ENCODE measurements at regions not wholly inside any gene's neighbourhood (a gene's known extent, or its start where the extent isn't known, plus 50 kb on each side); places are given as distances from the start of the nearest gene placed in this dataset.

DNA sequence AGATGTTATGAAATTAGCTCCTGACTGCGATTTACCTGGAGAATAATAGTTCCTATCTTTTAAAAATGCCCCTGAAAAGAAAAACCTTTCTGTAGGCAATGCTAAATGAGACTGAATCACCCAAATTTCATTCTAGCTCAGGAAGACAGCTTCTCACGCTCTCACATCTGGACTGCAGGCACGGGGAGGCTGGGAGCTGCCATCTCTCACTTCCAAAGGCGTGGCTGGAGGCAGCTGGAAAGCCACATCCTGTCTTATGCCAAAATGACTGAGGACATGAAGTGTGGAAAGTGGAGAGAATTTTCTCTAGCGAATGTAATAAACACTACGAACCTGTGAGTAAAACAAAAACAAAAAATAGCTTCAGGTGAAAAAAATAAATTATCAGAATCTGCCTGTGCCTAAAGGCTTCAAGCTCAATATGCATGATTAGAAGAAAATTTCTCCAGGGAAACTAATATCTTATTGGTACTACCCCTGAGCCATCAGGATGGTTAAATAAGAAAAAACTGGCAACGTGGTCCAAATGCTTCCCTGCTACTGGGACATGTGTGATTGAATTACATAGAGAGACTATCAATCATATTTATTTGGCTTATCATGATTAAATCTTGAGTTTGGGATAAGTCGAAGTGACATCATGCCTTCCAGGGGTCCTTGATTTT, 58.1 kb upstream of the UBL3 start:
- Histone ChIP-seq H3K9ac (ENCODE audit: insufficient read depth in 1 of 2, low read depth in 2 of 2, low read length in 2 of 2) (no peak overlapping the region), H3K4me3 (no peak overlapping the region), H2AFZ (ENCODE audit: low read depth, low read length) (no peak overlapping the region), H3K4me2 (ENCODE audit: insufficient read depth, low read length) (no peak overlapping the region), H3K4me1 (replicated peaks in 1 of 2; ENCODE audit: control insufficient read depth in 2 of 2, insufficient read depth in 2 of 2, low read length in 2 of 2) (no peaks in the 10 kb centered on the region), H3K27me3 (ENCODE audit: control insufficient read depth in 2 of 2, insufficient read depth in 2 of 2, low read length in 2 of 2) (no peaks in the 10 kb centered on the region; a peak in 2 of 5 replicates), H3K36me3 (ENCODE audit: control insufficient read depth, insufficient read depth, low read length) (no peaks in the 10 kb centered on the region), H3K9me1 (ENCODE audit: control insufficient read depth, insufficient read depth, low read length) (no peaks in the 10 kb centered on the region), H3K79me2 (ENCODE audit: control insufficient read depth, insufficient read depth, low read length) (no peaks in the 10 kb centered on the region), H3K9me3 (replicated peaks; ENCODE audit: control insufficient read depth, insufficient read depth, low read depth, low read length) (no peaks in the 10 kb centered on the region), H4K20me1 (replicated peaks; ENCODE audit: control insufficient read depth, insufficient read depth, low read length) (no peaks in the 10 kb centered on the region), H3K27ac (ENCODE audit: extremely low read depth, low read depth, low read length) (no peak overlapping the region)
- ATAC-seq: no peak
- in situ Hi-C loops (cut with MboI) (no loop called here), intact Hi-C loops (cut with micrococcal nuclease) (no loop called here)
- BruUV-seq (replicated peaks): no TSS peak
- POLR2A ChIA-PET: no interaction called here
- no peak for DNase-seq (ENCODE audit: extremely low read depth in 1 of 4, low spot score in 3 of 4)
- CTCF ChIA-PET (ENCODE audit: low intra/inter-chr PET ratio): no interaction called here
- FAIRE-seq: no peak
- TF ChIP-seq LARP7 (IDR thresholded peaks at IDR 0.05) (no peak), BHLHE40 (IDR thresholded peaks at IDR 0.05; ENCODE audit: low read length) (no peak), DIDO1 (tag; IDR thresholded peaks at IDR 0.05; ENCODE audit: low read depth) (no peak), DPF2 (IDR thresholded peaks at IDR 0.05) (no peak), SREBF2 (CRISPR knock-in tag; IDR thresholded peaks at IDR 0.05) (no peak), KDM1A (IDR thresholded peaks at IDR 0.05) (no peak), TRIM28 (IDR thresholded peaks at IDR 0.05) (no peak), IFI16 (CRISPR knock-in tag; IDR thresholded peaks at IDR 0.05) (no peak), ZBTB33 (CRISPR knock-in tag; IDR thresholded peaks at IDR 0.05) (no peak)
- TF ChIP-seq, protein P1, sequence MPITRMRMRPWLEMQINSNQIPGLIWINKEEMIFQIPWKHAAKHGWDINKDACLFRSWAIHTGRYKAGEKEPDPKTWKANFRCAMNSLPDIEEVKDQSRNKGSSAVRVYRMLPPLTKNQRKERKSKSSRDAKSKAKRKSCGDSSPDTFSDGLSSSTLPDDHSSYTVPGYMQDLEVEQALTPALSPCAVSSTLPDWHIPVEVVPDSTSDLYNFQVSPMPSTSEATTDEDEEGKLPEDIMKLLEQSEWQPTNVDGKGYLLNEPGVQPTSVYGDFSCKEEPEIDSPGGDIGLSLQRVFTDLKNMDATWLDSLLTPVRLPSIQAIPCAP (CRISPR knock-in tag; IDR thresholded peaks at IDR 0.05; ENCODE audit: borderline replicate concordance): no peak
- WGBS (ENCODE audit: insufficient coverage, low coverage, missing lambda C conversion rate): 0% methylated on average over 8 of the region's 8 CpGs
